ENCODE measurements at regions not wholly inside any gene's neighbourhood (a gene's known extent, or its start where the extent isn't known, plus 50 kb on each side); places are given as distances from the start of the nearest gene placed in this dataset.

DNA sequence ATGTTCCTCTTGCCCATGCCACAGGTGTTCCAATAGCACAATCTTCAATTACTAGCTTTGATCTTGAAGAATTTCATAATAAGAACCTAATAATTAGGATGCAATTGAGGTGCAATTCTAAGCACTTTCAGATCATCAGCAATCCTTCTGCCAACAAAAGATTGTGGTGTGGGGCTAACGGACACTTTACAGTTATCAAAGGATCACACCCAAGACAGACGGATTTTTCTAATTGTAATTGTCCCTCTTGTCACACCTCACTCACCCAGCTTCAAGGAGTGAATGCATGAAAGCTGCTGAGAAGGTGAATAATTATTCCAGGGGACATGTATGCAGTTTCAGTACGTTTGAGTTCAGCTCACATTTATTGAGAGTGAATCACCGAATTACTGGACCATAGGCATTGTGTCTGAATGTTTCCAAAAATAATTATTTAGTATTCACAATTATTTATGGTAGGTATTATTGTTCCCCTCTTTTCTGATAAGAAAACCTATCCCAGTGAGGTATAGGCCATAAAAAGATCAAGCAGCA, 438.5 kb upstream of the TRIB2 start:
- no peak for TF ChIP-seq CTCF (IDR thresholded peaks at IDR 0.05)
- TF ChIP-seq ZFX (IDR thresholded peaks at IDR 0.05; ENCODE audit: borderline replicate concordance), result no peak

Data from 22Rv1 (cell line).